Neural cell (in vitro differentiated cells): ENCODE measurements at regions not wholly inside any gene's neighbourhood (a gene's known extent, or its start where the extent isn't known, plus 50 kb on each side); places are given as distances from the start of the nearest gene placed in this dataset.

Experiments used
- POLR2AphosphoS5 ChIP-seq: IDR thresholded peaks from 2 replicates; pipeline ENCODE4 v1.6.1; 2012
- TF ChIP-seq, protein P1 (sequence below): fragments of 450-650 bp; IDR thresholded peaks from 2 replicates; pipeline ENCODE4 v1.5.1; 2014; ENCODE audit warnings: antibody characterized with exemption, mild to moderate bottlenecking, moderate library complexity; ENCODE audit not compliant: poor library complexity, severe bottlenecking
- TF ChIP-seq, protein P2 (sequence below): IDR thresholded peaks from 2 replicates; pipeline ENCODE4 v1.6.1; 2012; ENCODE audit warnings: borderline replicate concordance

DNA sequence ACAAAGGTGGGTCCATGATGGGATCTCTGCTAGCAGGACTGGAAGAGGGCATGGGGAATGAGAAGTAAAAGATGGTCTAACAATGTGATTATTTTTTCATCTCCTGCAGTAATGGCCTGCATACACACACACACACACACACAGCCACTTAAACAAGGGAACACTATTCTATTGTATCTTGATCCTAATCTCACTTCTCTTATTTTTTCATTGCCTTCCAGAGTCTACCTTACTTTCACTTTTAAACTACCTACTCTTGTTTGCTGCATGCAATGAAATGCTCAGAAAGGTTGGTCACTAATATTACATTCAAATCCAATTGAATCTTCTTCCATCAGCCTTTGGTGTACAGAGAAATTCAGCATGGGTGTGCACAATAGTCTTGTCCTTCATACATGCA lies 853.8 kb downstream of the IGSF11 start:
- TF ChIP-seq, protein P1, sequence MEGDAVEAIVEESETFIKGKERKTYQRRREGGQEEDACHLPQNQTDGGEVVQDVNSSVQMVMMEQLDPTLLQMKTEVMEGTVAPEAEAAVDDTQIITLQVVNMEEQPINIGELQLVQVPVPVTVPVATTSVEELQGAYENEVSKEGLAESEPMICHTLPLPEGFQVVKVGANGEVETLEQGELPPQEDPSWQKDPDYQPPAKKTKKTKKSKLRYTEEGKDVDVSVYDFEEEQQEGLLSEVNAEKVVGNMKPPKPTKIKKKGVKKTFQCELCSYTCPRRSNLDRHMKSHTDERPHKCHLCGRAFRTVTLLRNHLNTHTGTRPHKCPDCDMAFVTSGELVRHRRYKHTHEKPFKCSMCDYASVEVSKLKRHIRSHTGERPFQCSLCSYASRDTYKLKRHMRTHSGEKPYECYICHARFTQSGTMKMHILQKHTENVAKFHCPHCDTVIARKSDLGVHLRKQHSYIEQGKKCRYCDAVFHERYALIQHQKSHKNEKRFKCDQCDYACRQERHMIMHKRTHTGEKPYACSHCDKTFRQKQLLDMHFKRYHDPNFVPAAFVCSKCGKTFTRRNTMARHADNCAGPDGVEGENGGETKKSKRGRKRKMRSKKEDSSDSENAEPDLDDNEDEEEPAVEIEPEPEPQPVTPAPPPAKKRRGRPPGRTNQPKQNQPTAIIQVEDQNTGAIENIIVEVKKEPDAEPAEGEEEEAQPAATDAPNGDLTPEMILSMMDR = no peak
- no peak for TF ChIP-seq POLR2AphosphoS5
- TF ChIP-seq, protein P2, sequence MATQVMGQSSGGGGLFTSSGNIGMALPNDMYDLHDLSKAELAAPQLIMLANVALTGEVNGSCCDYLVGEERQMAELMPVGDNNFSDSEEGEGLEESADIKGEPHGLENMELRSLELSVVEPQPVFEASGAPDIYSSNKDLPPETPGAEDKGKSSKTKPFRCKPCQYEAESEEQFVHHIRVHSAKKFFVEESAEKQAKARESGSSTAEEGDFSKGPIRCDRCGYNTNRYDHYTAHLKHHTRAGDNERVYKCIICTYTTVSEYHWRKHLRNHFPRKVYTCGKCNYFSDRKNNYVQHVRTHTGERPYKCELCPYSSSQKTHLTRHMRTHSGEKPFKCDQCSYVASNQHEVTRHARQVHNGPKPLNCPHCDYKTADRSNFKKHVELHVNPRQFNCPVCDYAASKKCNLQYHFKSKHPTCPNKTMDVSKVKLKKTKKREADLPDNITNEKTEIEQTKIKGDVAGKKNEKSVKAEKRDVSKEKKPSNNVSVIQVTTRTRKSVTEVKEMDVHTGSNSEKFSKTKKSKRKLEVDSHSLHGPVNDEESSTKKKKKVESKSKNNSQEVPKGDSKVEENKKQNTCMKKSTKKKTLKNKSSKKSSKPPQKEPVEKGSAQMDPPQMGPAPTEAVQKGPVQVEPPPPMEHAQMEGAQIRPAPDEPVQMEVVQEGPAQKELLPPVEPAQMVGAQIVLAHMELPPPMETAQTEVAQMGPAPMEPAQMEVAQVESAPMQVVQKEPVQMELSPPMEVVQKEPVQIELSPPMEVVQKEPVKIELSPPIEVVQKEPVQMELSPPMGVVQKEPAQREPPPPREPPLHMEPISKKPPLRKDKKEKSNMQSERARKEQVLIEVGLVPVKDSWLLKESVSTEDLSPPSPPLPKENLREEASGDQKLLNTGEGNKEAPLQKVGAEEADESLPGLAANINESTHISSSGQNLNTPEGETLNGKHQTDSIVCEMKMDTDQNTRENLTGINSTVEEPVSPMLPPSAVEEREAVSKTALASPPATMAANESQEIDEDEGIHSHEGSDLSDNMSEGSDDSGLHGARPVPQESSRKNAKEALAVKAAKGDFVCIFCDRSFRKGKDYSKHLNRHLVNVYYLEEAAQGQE = no peak
